Mesenchymal stem cell (in vitro differentiated cells and primary cell): ENCODE measurements at regions not wholly inside any gene's neighbourhood (a gene's known extent, or its start where the extent isn't known, plus 50 kb on each side); places are given as distances from the start of the nearest gene placed in this dataset.

Source experiments
- DNase-seq: peaks from one replicate; pipeline ENCODE4 v3.0.0-alpha.2; 2013
- H2AFZ ChIP-seq: one replicate; pipeline ENCODE4 v1.6.1; 2013; ENCODE audit warnings: low read depth, mild to moderate bottlenecking, control low read depth, inconsistent platforms, low read length, moderate library complexity
- H2AK5ac ChIP-seq: 2 replicates; pipeline ENCODE4 v1.6.1; 2013; ENCODE audit warnings: low read length, moderate library complexity, mild to moderate bottlenecking, inconsistent platforms; ENCODE audit not compliant: severe bottlenecking
- H2BK120ac ChIP-seq: one replicate; pipeline ENCODE4 v1.6.1; 2013; ENCODE audit warnings: low read depth, mild to moderate bottlenecking, inconsistent platforms, low read length, moderate library complexity
- H2BK12ac ChIP-seq, 2 experiments: one replicate each; pipeline ENCODE4 v1.6.1; 2013; ENCODE audit warnings: inconsistent platforms in 2 of 2, low read length in 2 of 2, mild to moderate bottlenecking in 2 of 2, moderate library complexity in 2 of 2, control low read depth in 1 of 2
- H2BK15ac ChIP-seq: one replicate; pipeline ENCODE4 v1.6.1; 2013; ENCODE audit warnings: mild to moderate bottlenecking, low read depth, inconsistent platforms; ENCODE audit not compliant: poor library complexity, severe bottlenecking
- H2BK5ac ChIP-seq: 2 replicates; pipeline ENCODE4 v1.6.1; 2013; ENCODE audit warnings: low read depth, mild to moderate bottlenecking, low read length, control low read depth, inconsistent platforms; ENCODE audit not compliant: poor library complexity, severe bottlenecking
- H3K14ac ChIP-seq, 2 experiments: one replicate each; pipeline ENCODE4 v1.6.1; 2013; ENCODE audit warnings: inconsistent platforms in 2 of 2, low read length in 2 of 2, control low read depth in 1 of 2, mild to moderate bottlenecking in 1 of 2, moderate library complexity in 1 of 2
- H3K18ac ChIP-seq, 2 experiments: one replicate each; pipeline ENCODE4 v1.6.1; 2013; ENCODE audit warnings: inconsistent platforms in 2 of 2, low read length in 2 of 2, control low read depth in 1 of 2, low read depth in 1 of 2, mild to moderate bottlenecking in 1 of 2
- H3K23ac ChIP-seq, 2 experiments: one replicate each; pipeline ENCODE4 v1.6.1; 2013; ENCODE audit warnings: inconsistent platforms in 2 of 2, low read length in 2 of 2, mild to moderate bottlenecking in 2 of 2, moderate library complexity in 2 of 2, control low read depth in 1 of 2
- H3K27ac ChIP-seq: 2 replicates; pipeline ENCODE4 v1.5.1; 2013; ENCODE audit warnings: mild to moderate bottlenecking, moderate library complexity, low read length, control low read depth, inconsistent platforms; ENCODE audit not compliant: poor library complexity, severe bottlenecking
- H3K27me3 ChIP-seq, 2 experiments: 2 replicates each; pipeline versions ENCODE4 v1.6.1 to v1.7.0; 2013; ENCODE audit warnings: low read length in 2 of 2, mild to moderate bottlenecking in 2 of 2, moderate library complexity in 2 of 2, control low read depth in 1 of 2, inconsistent platforms in 1 of 2; ENCODE audit not compliant: control insufficient read depth in 1 of 2, insufficient read depth in 1 of 2
- H3K36me3 ChIP-seq, 2 experiments: 2 replicates each; pipeline versions ENCODE4 v1.6.1 to v1.7.0; 2013; ENCODE audit warnings: low read length in 2 of 2, control low read depth in 1 of 2, inconsistent platforms in 1 of 2, low read depth in 1 of 2, mild to moderate bottlenecking in 1 of 2; ENCODE audit not compliant: insufficient read depth in 2 of 2, control insufficient read depth in 1 of 2
- H3K4ac ChIP-seq, 2 experiments: one replicate each; pipeline ENCODE4 v1.6.1; 2013; ENCODE audit warnings: inconsistent platforms in 2 of 2, low read length in 2 of 2, mild to moderate bottlenecking in 2 of 2, moderate library complexity in 2 of 2, control low read depth in 1 of 2, low read depth in 1 of 2
- H3K4me1 ChIP-seq: 2 replicates; pipeline ENCODE4 v1.6.1; 2013; ENCODE audit warnings: low read depth, low read length, control low read depth; ENCODE audit not compliant: control insufficient read depth, insufficient read depth
- H3K4me2 ChIP-seq: 2 replicates; pipeline ENCODE4 v1.6.1; 2013; ENCODE audit warnings: low read length, mild to moderate bottlenecking, inconsistent platforms; ENCODE audit not compliant: poor library complexity, severe bottlenecking
- H3K4me3 ChIP-seq, 2 experiments: 2 replicates each; pipeline versions ENCODE4 v1.5.1 to v1.7.0; 2013; ENCODE audit warnings: low read length in 2 of 2, mild to moderate bottlenecking in 2 of 2, control low read depth in 1 of 2, low read depth in 1 of 2; ENCODE audit not compliant: insufficient read depth in 1 of 2
- H3K79me1 ChIP-seq: replicated peaks from 2 replicates; pipeline ENCODE4 v1.6.1; 2013; ENCODE audit warnings: mild to moderate bottlenecking, control low read depth, low read length, inconsistent platforms; ENCODE audit not compliant: poor library complexity, severe bottlenecking
- H3K9ac ChIP-seq: 2 replicates; pipeline ENCODE4 v1.7.0; 2013; ENCODE audit warnings: mild to moderate bottlenecking, low read length, moderate library complexity
- H3K9me3 ChIP-seq: 2 replicates; pipeline ENCODE4 v1.7.0; 2013; ENCODE audit warnings: mild to moderate bottlenecking, low read length; ENCODE audit not compliant: control insufficient read depth
- H4K8ac ChIP-seq: one replicate; pipeline ENCODE4 v1.6.1; 2013; ENCODE audit warnings: inconsistent platforms, mild to moderate bottlenecking, low read length, moderate library complexity
- H4K91ac ChIP-seq: one replicate; pipeline ENCODE4 v1.6.1; 2013; ENCODE audit warnings: mild to moderate bottlenecking, low read length, inconsistent platforms
- WGBS: methylation state at CpG from one replicate; pipeline ENCODE4 v1.1.7; 2013; ENCODE audit warnings: mixed read lengths; 5-methylcytosine and 5-hydroxymethylcytosine counted together

- 90% methylated on average over 21 of the region's 22 CpGs for WGBS
- Histone ChIP-seq H2BK120ac (no peak overlapping the region), H3K4me3 (no peak overlapping the region), H3K79me1 (no peaks in the 10 kb centered on the region), H3K18ac (no peak overlapping the region), H3K9ac (no peak overlapping the region), H3K9me3 (no peaks in the 10 kb centered on the region), H3K27ac (no peak overlapping the region), H3K4ac (no peak overlapping the region), H3K4me1 (no peaks in the 10 kb centered on the region), H4K91ac (no peak overlapping the region), H2BK5ac (no peak overlapping the region), H3K4me2 (no peak overlapping the region), H3K27me3 (peaks cover 0 to 18% of the 10 kb centered on the region in 2 experiments), H3K14ac (no peak overlapping the region), H2AK5ac (no peak overlapping the region), H2BK12ac (no peak overlapping the region), H3K36me3 (no peaks in the 10 kb centered on the region), H2BK15ac (no peak overlapping the region), H4K8ac (no peak overlapping the region), H2AFZ (no peak overlapping the region), H3K23ac (no peak overlapping the region)
- no peak for DNase-seq
Observed at GRCh38 chr5:179439181-179439985, 94.1 kb upstream of the ADAMTS2 start.

DNA sequence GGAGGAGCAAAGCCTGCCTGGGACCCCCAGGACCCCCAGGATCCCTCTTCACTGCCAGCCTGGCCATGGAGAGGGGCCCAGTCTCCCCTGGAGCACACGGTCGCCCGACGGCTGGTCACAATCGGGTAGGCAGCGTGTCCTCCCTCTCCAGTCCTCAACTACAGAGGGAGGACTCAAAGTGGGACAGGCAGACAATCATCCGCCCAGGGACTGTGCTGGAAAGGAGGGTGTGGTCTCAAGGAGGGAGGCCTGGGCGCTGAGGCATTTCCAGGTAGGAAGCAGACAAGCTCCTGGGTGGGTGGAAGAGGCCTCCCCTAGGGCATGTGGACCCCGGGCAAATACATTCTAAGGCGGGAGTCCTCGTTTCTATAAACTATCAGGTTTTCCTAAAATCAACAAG lies 93.2 kb upstream of the ADAMTS2 start:
- Histone ChIP-seq H3K4ac (no peak overlapping the region), H3K4me2 (no peak overlapping the region), H3K9ac (no peak overlapping the region), H4K91ac (no peak overlapping the region), H2AFZ (no peak overlapping the region), H3K79me1 (no peaks in the 10 kb centered on the region), H3K4me3 (no peak overlapping the region), H3K27me3 (peaks cover 0 to 18% of the 10 kb centered on the region in 2 experiments), H2BK15ac (no peak overlapping the region), H3K4me1 (no peaks in the 10 kb centered on the region), H3K9me3 (no peaks in the 10 kb centered on the region), H2BK120ac (no peak overlapping the region), H3K23ac (no peak overlapping the region), H3K14ac (no peak overlapping the region), H3K36me3 (no peaks in the 10 kb centered on the region), H3K27ac (no peak overlapping the region), H3K18ac (no peak overlapping the region), H4K8ac (no peak overlapping the region), H2BK12ac (no peak overlapping the region), H2AK5ac (no peak overlapping the region), H2BK5ac (no peak overlapping the region)
- DNase-seq = no peak
- 78% methylated on average over 5 of the region's 11 CpGs for WGBS

- no peak overlapping the region for H4K91ac ChIP-seq
- 53% methylated on average over 15 of the region's 15 CpGs for WGBS
- H3K79me1 ChIP-seq = no peaks in the 10 kb centered on the region
- no peak overlapping the region for H3K4me3 ChIP-seq
- H2AK5ac ChIP-seq = no peak overlapping the region
- H3K4me1 ChIP-seq = no peaks in the 10 kb centered on the region
- H3K23ac ChIP-seq = no peak overlapping the region
- peak; percentile 8 for DNase-seq
- no peak overlapping the region for H3K27ac ChIP-seq
- H2BK12ac ChIP-seq = no peak overlapping the region
- H3K36me3 ChIP-seq = no peaks in the 10 kb centered on the region
- H2BK5ac ChIP-seq = no peak overlapping the region
- no peak overlapping the region for H3K18ac ChIP-seq
- no peak overlapping the region for H4K8ac ChIP-seq
- H3K9me3 ChIP-seq = no peaks in the 10 kb centered on the region
- H3K14ac ChIP-seq = no peak overlapping the region
- H3K4me2 ChIP-seq = no peak overlapping the region
- H2BK120ac ChIP-seq = no peak overlapping the region
- H2BK15ac ChIP-seq = no peak overlapping the region
- H3K27me3 ChIP-seq = peaks cover 0 to 18% of the 10 kb centered on the region in 2 experiments
- H2AFZ ChIP-seq = no peak overlapping the region
- no peak overlapping the region for H3K9ac ChIP-seq
- H3K4ac ChIP-seq = no peak overlapping the region
Observed at GRCh38 chr5:179438011-179438441, 92.8 kb upstream of the ADAMTS2 start.

DNA sequence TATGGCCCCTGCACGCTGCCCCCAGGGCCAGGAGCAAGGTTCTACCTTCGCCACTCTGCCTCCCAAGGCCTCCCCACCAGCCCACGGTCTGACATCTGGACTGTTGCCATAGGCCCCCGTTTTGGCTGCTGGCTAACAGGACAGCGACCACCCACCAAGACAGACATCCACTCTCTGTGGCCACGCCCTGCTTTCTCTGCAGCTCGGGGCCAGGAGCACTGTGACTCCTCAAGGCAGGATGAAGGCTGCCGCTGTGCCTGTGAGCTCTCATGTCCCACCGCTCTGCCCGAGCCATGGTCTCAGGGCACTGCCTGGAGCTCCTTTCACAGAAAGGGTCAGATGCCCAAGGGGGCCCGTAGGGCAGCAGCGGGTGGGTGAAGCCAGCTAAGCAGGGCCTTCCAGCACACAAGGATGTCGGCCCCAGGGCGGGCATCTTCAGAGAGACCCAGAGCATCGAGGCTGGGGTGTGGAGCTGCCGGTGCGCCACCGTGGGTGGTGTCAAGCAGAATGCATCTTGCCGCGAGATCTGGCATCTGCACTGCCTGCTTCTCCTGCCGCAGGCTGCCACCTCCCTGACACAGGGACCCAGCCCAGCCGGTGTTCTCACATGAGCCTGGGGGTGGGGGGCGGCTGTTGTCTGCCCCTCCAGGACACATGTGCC lies 92.2 kb upstream of the ADAMTS2 start:
- Histone ChIP-seq H3K79me1 (no peaks in the 10 kb centered on the region), H2AFZ (no peak overlapping the region), H4K91ac (no peak overlapping the region), H3K4ac (no peak overlapping the region), H4K8ac (no peak overlapping the region), H3K27ac (no peak overlapping the region), H3K9ac (no peak overlapping the region), H2AK5ac (no peak overlapping the region), H3K14ac (no peak overlapping the region), H2BK12ac (no peak overlapping the region), H2BK120ac (no peak overlapping the region), H2BK5ac (no peak overlapping the region), H3K9me3 (no peaks in the 10 kb centered on the region), H3K4me1 (no peaks in the 10 kb centered on the region), H3K23ac (no peak overlapping the region), H3K27me3 (peaks cover 0 to 18% of the 10 kb centered on the region in 2 experiments), H2BK15ac (no peak overlapping the region), H3K4me3 (no peak overlapping the region), H3K4me2 (no peak overlapping the region), H3K18ac (no peak overlapping the region), H3K36me3 (no peaks in the 10 kb centered on the region)
- 76% methylated on average over 23 of the region's 23 CpGs for WGBS
- no peak for DNase-seq
